ENCODE measurements at regions not wholly inside any gene's neighbourhood (a gene's known extent, or its start where the extent isn't known, plus 50 kb on each side); places are given as distances from the start of the nearest gene placed in this dataset.

DNA sequence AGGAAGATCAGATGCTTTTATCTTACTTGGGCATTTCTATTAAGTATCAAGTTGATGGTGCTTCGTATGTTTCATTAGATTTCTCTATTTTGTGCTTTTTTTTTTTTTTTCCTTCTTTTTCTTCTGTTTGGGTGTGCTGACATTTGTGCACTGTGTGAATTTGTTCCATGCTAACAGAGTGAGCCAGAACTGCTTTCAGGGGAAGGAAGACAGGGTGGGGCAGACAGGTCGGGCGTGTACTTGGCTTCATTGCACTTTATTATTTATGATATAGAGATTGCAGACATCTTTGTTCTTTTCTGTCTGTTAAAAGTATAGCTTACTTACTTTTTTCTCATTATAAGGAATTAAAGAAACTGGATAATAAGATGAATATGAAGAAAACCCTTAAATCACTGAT, 112.2 kb downstream of the FGF18 start:
- no peak for TF ChIP-seq TCF12 (IDR thresholded peaks at IDR 0.05; ENCODE audit: low read depth)
- TF ChIP-seq EGR1 (IDR thresholded peaks at IDR 0.05): no peak
- TF ChIP-seq, protein P1, sequence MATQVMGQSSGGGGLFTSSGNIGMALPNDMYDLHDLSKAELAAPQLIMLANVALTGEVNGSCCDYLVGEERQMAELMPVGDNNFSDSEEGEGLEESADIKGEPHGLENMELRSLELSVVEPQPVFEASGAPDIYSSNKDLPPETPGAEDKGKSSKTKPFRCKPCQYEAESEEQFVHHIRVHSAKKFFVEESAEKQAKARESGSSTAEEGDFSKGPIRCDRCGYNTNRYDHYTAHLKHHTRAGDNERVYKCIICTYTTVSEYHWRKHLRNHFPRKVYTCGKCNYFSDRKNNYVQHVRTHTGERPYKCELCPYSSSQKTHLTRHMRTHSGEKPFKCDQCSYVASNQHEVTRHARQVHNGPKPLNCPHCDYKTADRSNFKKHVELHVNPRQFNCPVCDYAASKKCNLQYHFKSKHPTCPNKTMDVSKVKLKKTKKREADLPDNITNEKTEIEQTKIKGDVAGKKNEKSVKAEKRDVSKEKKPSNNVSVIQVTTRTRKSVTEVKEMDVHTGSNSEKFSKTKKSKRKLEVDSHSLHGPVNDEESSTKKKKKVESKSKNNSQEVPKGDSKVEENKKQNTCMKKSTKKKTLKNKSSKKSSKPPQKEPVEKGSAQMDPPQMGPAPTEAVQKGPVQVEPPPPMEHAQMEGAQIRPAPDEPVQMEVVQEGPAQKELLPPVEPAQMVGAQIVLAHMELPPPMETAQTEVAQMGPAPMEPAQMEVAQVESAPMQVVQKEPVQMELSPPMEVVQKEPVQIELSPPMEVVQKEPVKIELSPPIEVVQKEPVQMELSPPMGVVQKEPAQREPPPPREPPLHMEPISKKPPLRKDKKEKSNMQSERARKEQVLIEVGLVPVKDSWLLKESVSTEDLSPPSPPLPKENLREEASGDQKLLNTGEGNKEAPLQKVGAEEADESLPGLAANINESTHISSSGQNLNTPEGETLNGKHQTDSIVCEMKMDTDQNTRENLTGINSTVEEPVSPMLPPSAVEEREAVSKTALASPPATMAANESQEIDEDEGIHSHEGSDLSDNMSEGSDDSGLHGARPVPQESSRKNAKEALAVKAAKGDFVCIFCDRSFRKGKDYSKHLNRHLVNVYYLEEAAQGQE (IDR thresholded peaks at IDR 0.05; ENCODE audit: low read depth): no peak
- TF ChIP-seq FOXM1 (IDR thresholded peaks at IDR 0.05; ENCODE audit: borderline replicate concordance, low read depth): no peak
- TF ChIP-seq ZBTB7A (IDR thresholded peaks at IDR 0.05; ENCODE audit: low read depth): no peak
- no peak for TF ChIP-seq CREB1 (IDR thresholded peaks at IDR 0.05; ENCODE audit: low read depth)
- TF ChIP-seq RAD21 (IDR thresholded peaks at IDR 0.05; ENCODE audit: low read depth): no peak

DNA sequence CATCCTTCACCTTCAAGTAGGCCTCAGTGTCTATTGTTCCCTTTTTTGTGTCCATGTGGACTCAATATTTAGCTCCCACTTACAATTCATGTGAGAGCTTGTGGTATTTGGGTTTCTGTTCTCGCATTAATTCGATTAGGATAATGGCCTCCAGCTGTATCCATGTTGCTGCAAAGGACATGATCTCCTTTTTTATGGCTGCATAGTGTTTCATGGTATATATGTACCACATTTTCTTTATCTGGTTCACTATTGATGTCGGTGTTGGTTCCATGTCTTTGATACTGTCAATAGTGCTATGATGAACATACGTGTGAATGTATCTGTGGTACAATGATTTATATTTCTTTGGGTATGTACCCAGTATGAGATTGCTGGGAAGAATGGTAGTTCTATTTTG, 113.7 kb downstream of the FGF18 start:
- TF ChIP-seq TAF1 (IDR thresholded peaks at IDR 0.05; ENCODE audit: low read depth) (no peak), NFIC (IDR thresholded peaks at IDR 0.05) (no peak), TCF12 (IDR thresholded peaks at IDR 0.05; ENCODE audit: low read depth) (no peak), YY1 (IDR thresholded peaks at IDR 0.05; ENCODE audit: low read depth) (no peak)

DNA sequence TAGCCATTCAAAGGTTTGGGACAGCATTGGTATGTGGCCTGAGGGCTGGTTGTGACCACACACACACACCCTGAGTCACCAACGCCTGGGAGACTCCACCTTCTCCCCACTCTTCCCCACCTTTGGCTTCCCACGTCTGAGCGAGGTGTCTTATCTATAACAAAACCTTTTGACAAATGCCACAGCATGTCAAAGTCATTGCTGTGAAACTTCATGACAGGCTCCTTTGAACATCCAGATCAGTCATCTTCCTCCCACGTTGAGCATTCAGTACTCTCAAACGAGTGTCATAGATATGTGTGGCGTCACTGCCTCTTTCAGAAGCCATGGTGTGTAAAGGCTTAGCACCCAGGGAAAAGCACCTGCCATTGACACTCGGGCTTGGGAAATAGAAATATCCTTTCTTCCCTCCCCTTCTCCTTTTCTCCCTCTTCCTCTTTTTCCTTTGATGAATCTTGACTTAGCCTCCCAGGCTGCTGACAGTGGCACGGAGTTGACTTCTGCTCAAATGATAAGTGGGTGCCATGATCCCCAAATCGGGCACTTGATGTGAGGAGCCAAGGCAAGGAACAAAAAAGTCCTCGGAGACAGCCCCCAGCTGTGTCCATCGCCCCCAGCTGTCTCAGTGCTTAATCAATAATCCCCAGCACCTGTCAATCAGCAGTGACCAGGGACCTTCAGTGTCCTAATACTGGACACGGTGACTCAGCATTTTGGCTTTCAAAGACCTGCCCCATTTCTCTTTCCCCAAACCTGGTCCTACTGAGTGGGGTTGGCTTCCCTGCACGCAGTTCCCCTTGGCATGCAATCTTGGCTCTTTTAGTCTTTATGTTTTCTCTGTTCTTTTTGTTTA, 114.8 kb downstream of the FGF18 start:
- TF ChIP-seq, protein P2, sequence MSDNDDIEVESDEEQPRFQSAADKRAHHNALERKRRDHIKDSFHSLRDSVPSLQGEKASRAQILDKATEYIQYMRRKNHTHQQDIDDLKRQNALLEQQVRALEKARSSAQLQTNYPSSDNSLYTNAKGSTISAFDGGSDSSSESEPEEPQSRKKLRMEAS (IDR thresholded peaks at IDR 0.05): no peak
- TF ChIP-seq TAF1 (IDR thresholded peaks at IDR 0.05; ENCODE audit: low read depth): no peak
- TF ChIP-seq, protein P1 (IDR thresholded peaks at IDR 0.05; ENCODE audit: low read depth): no peak
- TF ChIP-seq FOXM1 (IDR thresholded peaks at IDR 0.05; ENCODE audit: borderline replicate concordance, low read depth): no peak
- TF ChIP-seq USF1 (IDR thresholded peaks at IDR 0.05): no peak

GRCh38 chr5:171535162-171535561, 115.7 kb downstream of the FGF18 start:
- TF ChIP-seq ZBTB7A (IDR thresholded peaks at IDR 0.05; ENCODE audit: low read depth): no peak
- no peak for TF ChIP-seq CEBPB (IDR thresholded peaks at IDR 0.05)
- TF ChIP-seq FOXM1 (IDR thresholded peaks at IDR 0.05; ENCODE audit: borderline replicate concordance, low read depth): no peak
- no peak for TF ChIP-seq YY1 (IDR thresholded peaks at IDR 0.05; ENCODE audit: low read depth)
- no peak for TF ChIP-seq EP300 (IDR thresholded peaks at IDR 0.05; ENCODE audit: borderline replicate concordance)
- no peak for TF ChIP-seq RAD21 (IDR thresholded peaks at IDR 0.05; ENCODE audit: low read depth)
- no peak for TF ChIP-seq TAF1 (IDR thresholded peaks at IDR 0.05; ENCODE audit: low read depth)
- TF ChIP-seq EGR1 (IDR thresholded peaks at IDR 0.05): no peak
- TF ChIP-seq, protein P1 (IDR thresholded peaks at IDR 0.05; ENCODE audit: low read depth): no peak
- TF ChIP-seq USF1 (IDR thresholded peaks at IDR 0.05): no peak
- TF ChIP-seq NFIC (IDR thresholded peaks at IDR 0.05): no peak

DNA sequence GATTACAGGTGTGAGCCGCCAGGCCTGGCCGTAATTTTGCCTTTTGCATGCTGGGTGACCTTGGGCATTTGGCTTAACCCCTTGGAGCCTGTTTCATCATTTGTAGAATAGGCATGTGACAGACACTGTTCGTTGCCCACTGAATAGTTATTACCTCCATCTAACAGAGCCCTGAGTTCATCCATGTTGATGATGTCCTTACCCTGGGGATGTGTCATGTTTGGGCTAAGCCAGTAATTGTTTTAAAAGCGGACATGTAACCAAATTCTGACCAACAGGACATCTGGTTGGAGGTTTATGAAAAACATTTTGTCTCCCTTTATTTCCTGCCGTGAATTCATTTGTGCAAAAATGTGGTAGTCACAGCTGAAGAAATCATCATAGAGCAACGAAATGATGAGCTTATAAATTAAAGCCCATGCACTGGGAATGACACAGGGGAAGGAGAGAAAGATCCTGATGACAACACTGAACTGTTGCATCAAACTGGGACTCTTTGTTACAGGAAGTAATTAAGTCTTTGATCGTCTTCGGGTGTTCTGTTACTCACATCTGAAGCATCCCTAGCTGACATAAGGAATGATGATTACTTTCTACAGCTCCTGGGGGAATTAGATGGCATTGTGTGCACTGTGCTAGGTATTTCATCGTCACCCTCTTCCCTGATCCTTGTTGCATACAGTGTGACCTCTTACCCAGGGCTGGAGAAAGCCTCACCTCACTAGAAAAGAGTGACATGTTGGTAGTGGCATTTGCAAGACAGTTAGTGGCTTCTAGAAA, 117.8 kb downstream of the FGF18 start:
- TF ChIP-seq RAD21 (IDR thresholded peaks at IDR 0.05; ENCODE audit: low read depth) (no peak), ZBTB7A (IDR thresholded peaks at IDR 0.05; ENCODE audit: low read depth) (no peak), NFIC (IDR thresholded peaks at IDR 0.05) (no peak), TCF12 (IDR thresholded peaks at IDR 0.05; ENCODE audit: low read depth) (no peak), EGR1 (IDR thresholded peaks at IDR 0.05) (no peak), EP300 (IDR thresholded peaks at IDR 0.05; ENCODE audit: borderline replicate concordance) (no peak), CREB1 (IDR thresholded peaks at IDR 0.05; ENCODE audit: low read depth) (no peak), TAF1 (IDR thresholded peaks at IDR 0.05; ENCODE audit: low read depth) (no peak)
- TF ChIP-seq, protein P2 (IDR thresholded peaks at IDR 0.05): no peak
